ENCODE measurements at regions not wholly inside any gene's neighbourhood (a gene's known extent, or its start where the extent isn't known, plus 50 kb on each side); places are given as distances from the start of the nearest gene placed in this dataset.

GRCh38 chr22:47564651-47565434, 802.4 kb downstream of the TBC1D22A start:
- H3K27ac ChIP-seq, result no peak overlapping the region
- no peak for TF ChIP-seq CTCF (conservative IDR thresholded peaks at IDR 0.05)

GRCh38 chr22:47564158-47564450, 801.7 kb downstream of the TBC1D22A start:
- H3K27ac ChIP-seq, result no peak overlapping the region
- no peak for TF ChIP-seq CTCF (conservative IDR thresholded peaks at IDR 0.05)

GRCh38 chr22:47563406-47564157, 801.1 kb downstream of the TBC1D22A start:
- no peak for TF ChIP-seq CTCF (conservative IDR thresholded peaks at IDR 0.05)
- H3K27ac ChIP-seq, result no peak overlapping the region

GRCh38 chr22:47561766-47562165, 799.3 kb downstream of the TBC1D22A start:
- no peak for TF ChIP-seq CTCF (conservative IDR thresholded peaks at IDR 0.05)
- no peak overlapping the region for H3K27ac ChIP-seq

GRCh38 chr22:47561115-47561675, 798.7 kb downstream of the TBC1D22A start:
- TF ChIP-seq CTCF (conservative IDR thresholded peaks at IDR 0.05), result no peak
- H3K27ac ChIP-seq, result no peak overlapping the region

GRCh38 chr22:47558828-47559700, 796.6 kb downstream of the TBC1D22A start:
- no peak for TF ChIP-seq CTCF (conservative IDR thresholded peaks at IDR 0.05)
- H3K27ac ChIP-seq, result no peak overlapping the region

- TF ChIP-seq CTCF (conservative IDR thresholded peaks at IDR 0.05), result no peak
These were observed 794.0 kb downstream of the TBC1D22A start for GRCh38 chr22:47556473-47556872.

More at GRCh38 chr22:47556473-47556872, 794.0 kb downstream of the TBC1D22A start:
- no peak overlapping the region for H3K27ac ChIP-seq

All from VCaP (cell line).